Small intestine (tissue), 7 donors: ENCODE measurements at regions not wholly inside any gene's neighbourhood (a gene's known extent, or its start where the extent isn't known, plus 50 kb on each side); places are given as distances from the start of the nearest gene placed in this dataset.

ENCODE experiments used
- DNase-seq, 2 donors: peaks; one replicate each; pipeline versions ENCODE4 v3.0.0 to v3.0.0-alpha.2; 2013
- FAIRE-seq: peaks from 2 replicates; lab custom pipeline; 2012; peaks lifted over from hg19 to GRCh38; lab: Jason Lieb, UNC
- H3K27ac ChIP-seq, 3 donors: one replicate each; pipeline ENCODE4 v1.5.1; 2013; ENCODE audit warnings: low read length in 2 of 3, mild to moderate bottlenecking in 2 of 3, control low read depth in 1 of 3, inconsistent platforms in 1 of 3, low read depth in 1 of 3, moderate library complexity in 1 of 3
- H3K27me3 ChIP-seq, 3 donors: one replicate each; pipeline ENCODE4 v1.6.1; 2013; ENCODE audit warnings: low read length in 3 of 3, inconsistent platforms in 1 of 3; ENCODE audit not compliant: control insufficient read depth in 3 of 3, insufficient read depth in 3 of 3
- H3K36me3 ChIP-seq, 3 donors: one replicate each; pipeline ENCODE4 v1.6.1; 2013; ENCODE audit warnings: low read length in 3 of 3, inconsistent platforms in 1 of 3, low read depth in 1 of 3, mild to moderate bottlenecking in 1 of 3, moderate library complexity in 1 of 3; ENCODE audit not compliant: control insufficient read depth in 3 of 3, insufficient read depth in 2 of 3
- H3K4me1 ChIP-seq, 3 donors: one replicate each; pipeline ENCODE4 v1.6.1; 2013; ENCODE audit warnings: low read length in 2 of 3, inconsistent platforms in 1 of 3, low read depth in 1 of 3, mild to moderate bottlenecking in 1 of 3, moderate library complexity in 1 of 3; ENCODE audit not compliant: control insufficient read depth in 3 of 3, insufficient read depth in 2 of 3
- H3K4me3 ChIP-seq, 3 donors: one replicate each; pipeline ENCODE4 v1.5.1; 2013; ENCODE audit warnings: low read length in 3 of 3, control low read depth in 1 of 3, inconsistent platforms in 1 of 3, low read depth in 1 of 3, mild to moderate bottlenecking in 1 of 3, moderate library complexity in 1 of 3
- H3K9me3 ChIP-seq, 2 donors: one replicate each; pipeline ENCODE4 v1.6.1; 2013; ENCODE audit warnings: low read depth in 1 of 2, low read length in 1 of 2; ENCODE audit not compliant: control insufficient read depth in 2 of 2, insufficient read depth in 1 of 2
- WGBS, 3 donors: extraction: QIAGEN DNeasy Blood & Tissue Kit; methylation state at CpG; one replicate each; pipeline ENCODE4 v1.1.7; 2013; 5-methylcytosine and 5-hydroxymethylcytosine counted together
- donor health status: healthy with polysubstance abuse.
- donor health status: control.
- donor health status: control.
- donor health status: Bipolar disorder and iron deficiency.
- donor health status: healthy.

DNA sequence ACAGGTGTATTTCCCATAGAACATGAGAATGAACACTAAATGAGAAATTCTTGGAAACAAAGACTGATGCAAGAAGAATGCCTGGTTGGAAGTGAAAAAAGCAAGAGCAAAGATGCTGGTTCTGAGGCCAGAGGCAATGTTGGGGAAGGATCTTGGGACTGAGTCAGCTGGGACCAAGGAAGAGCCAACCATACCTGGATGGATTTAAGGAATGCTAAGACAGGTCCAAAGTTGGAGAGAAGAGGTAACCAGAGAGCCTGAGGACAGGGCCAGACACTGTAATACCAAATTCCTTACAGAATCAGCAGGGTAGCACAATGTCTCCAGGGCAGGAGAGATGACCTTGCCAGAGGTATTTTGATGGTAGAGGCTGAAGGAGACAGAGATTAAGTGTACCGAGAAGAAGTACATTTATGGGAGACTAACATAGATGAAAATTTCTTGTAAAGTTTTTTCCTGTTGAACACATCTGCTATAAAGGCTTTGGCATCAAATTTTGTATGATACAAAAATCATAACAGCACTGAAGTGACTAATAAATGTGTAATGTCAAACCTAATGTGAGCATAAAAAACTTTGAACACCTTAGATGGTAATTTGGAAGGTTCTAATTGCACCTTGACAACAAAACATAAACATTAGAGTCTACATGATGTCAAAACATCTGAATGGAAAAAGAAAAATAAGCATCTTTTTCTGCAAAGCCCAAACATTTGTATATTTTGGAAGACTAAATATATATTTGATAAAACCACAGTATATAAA is 221.7 kb upstream of the MARCKS start:
- DNase-seq (no peak), FAIRE-seq (no peak)
- H3K36me3 ChIP-seq = no peaks in the 10 kb centered on the region
- H3K27ac ChIP-seq = peak overlapping the region in 2 of 3 donors; percentile 11 to 68
- H3K4me3 ChIP-seq = no peak overlapping the region
- peaks cover 0 to 58% (median 14%) of the 10 kb centered on the region in 3 donors for H3K4me1 ChIP-seq
- no peaks in the 10 kb centered on the region for H3K27me3 ChIP-seq
- 71 to 85% (median 74%) methylated on average over 1 of the region's 1 CpG for WGBS, 3 donors
- no peaks in the 10 kb centered on the region for H3K9me3 ChIP-seq

DNA sequence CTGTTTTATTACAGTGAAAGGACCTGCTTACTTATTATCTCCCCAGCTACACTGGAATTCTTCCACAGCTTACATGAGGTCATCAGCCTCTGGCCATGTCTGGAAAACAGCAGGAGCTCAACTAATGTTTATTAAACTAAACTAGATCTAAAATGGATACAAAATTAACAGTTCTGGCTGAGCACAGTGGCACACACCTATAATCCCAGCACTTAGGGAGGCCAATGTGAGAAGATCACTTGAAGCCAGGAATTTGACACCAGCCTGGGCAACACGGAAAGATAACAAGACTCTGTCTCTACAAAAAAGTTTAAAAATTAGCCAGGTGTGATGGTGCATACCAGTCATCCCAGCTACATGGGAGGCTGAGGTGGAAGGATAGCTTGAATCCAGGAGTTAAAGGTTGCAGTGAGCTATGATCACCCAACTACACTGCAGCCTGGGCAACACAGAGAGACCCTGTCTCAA is 220.8 kb upstream of the MARCKS start:
- Histone ChIP-seq H3K9me3 (no peaks in the 10 kb centered on the region), H3K4me3 (no peak overlapping the region), H3K27me3 (no peaks in the 10 kb centered on the region), H3K4me1 (peaks cover 0 to 55% (median 13%) of the 10 kb centered on the region in 3 donors), H3K36me3 (no peaks in the 10 kb centered on the region), H3K27ac (peak overlapping the region in 1 of 3 donors; percentile 11)
- 11 to 56% (median 32%) methylated on average over 1 of the region's 1 CpG for WGBS, 3 donors
- peak in 1 of 2 donors; percentile 54 for DNase-seq
- no peak for FAIRE-seq

DNA sequence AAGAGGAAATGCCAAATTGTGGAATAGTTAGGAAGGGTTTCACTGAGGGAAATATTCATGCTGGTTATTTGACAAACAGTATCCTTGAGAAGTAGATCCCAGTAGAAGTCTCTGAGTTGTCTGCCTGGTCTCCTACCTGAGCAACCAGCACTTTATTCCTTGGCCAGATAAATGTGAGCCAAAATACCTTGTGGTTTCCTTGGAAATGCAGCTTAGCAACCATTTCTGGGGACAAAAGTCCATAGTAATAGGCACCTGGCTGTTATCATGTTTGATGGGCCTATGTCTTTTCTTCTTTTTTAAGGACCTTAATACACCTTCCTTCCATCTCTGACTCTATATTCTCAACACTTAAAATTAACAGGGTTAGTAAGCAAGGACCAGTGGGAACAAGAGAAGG is 217.1 kb upstream of the MARCKS start:
- Histone ChIP-seq H3K4me1 (peaks cover 0 to 55% (median 6%) of the 10 kb centered on the region in 3 donors), H3K27ac (no peak overlapping the region), H3K4me3 (no peak overlapping the region), H3K9me3 (no peaks in the 10 kb centered on the region), H3K36me3 (no peaks in the 10 kb centered on the region), H3K27me3 (no peaks in the 10 kb centered on the region)
- FAIRE-seq (no peak), DNase-seq (peak; percentile 63 to 81)

DNA sequence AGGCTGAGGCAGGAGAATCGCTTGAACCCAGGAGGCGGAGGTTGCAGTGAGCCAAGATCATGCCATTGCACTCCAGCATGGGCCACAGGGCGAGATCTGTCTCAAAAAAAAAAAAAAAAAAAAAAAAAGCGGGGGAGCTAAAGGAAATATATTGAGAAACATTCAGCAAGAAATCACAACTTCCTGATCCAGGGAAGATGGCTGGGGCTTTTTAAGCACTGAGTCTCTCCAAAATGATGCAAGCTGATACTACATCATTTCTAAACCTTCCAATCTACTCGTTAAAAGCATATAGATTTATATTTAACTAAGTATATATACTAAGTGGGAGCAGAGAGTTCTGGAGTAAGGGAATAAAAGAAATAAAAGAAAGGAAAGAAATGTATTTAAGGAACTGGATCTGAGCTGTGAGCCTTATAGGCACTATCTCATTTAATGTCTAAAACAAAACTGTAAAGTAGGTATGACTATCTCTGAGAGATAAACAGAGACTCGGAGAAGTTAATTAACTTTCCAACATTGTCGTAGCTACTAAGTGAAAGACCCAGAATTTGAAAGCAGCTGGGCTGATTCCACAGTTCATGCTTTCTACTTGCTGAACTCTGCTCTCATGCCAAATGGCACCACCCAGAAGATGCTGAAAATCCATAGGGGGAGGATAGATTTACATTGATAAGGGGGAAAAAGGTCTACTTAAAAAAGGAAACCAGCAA is 215.0 kb upstream of the MARCKS start:
- no peaks in the 10 kb centered on the region for H3K9me3 ChIP-seq
- peak overlapping the region in 2 of 3 donors; percentile 24 to 70 for H3K27ac ChIP-seq
- H3K36me3 ChIP-seq = no peaks in the 10 kb centered on the region
- H3K4me3 ChIP-seq = no peak overlapping the region
- DNase-seq (no peak), FAIRE-seq (no peak)
- H3K27me3 ChIP-seq = no peaks in the 10 kb centered on the region
- H3K4me1 ChIP-seq = peaks cover 0 to 55% (median 4%) of the 10 kb centered on the region in 3 donors
- WGBS, 3 donors = 46 to 73% (median 57%) methylated on average over 6 to 7 of the region's 7 CpGs

DNA sequence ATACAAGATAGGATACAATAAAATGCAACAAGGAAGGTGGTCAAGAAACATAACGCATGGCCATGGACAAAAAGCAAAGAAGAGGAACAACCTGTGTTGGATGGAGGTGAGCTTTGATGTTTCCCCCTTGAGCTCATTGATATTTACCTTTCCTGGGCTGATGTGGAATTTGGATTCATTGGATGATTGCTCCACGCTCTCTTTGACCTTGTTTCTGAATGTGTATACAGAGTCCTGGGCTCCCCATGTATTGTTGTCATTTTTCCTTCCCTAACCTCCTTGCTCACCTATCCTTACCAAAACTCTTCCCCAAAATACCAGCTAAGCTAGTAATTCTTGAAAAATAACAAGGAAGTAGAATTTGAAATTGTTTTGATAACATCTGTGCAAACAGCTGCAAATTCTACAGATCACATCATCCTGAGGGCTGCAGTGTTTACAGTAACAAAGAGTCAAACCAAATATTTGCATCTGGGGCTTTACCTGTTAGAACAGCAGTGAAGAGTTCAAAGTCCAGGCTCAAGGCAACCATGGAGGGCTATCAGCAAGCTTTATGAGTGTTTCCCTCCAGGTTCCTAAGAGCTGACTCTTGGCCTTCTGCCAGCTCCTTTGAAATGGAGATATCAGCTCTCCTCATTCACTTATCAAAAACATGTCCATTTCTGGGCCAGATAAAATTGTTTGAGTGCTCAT is 214.3 kb upstream of the MARCKS start:
- no peak for FAIRE-seq

DNA sequence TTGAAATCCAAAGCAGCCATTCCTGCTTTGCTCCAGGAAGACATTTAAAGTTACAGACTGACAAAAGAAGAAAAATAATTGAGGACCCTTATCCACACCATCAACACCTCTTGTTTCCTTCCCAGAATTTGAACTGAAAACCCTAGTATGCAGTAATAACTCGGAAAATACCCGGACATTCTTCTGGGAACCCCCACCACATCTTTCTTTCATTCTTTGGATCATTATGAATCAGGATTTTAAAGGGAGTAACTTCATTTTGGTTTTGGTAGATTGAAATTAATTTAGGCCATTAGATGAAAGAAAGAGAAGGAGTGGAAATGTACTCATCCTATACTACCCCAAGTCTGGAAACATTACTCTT is 213.8 kb upstream of the MARCKS start:
- Histone ChIP-seq H3K9me3 (no peaks in the 10 kb centered on the region), H3K4me1 (peaks cover 0 to 55% (median 4%) of the 10 kb centered on the region in 3 donors), H3K27me3 (no peaks in the 10 kb centered on the region), H3K4me3 (no peak overlapping the region), H3K36me3 (no peaks in the 10 kb centered on the region), H3K27ac (peak overlapping the region in 1 of 3 donors; percentile 64)
- 9 to 45% (median 22%) methylated on average over 2 of the region's 2 CpGs for WGBS, 3 donors
- FAIRE-seq (no peak), DNase-seq (no peak)

More for the DNA sequence above, 214.3 kb upstream of the MARCKS start:
- no peaks in the 10 kb centered on the region for H3K36me3 ChIP-seq
- H3K9me3 ChIP-seq = no peaks in the 10 kb centered on the region
- 16 to 43% (median 26%) methylated on average over 2 of the region's 2 CpGs for WGBS, 3 donors
- peak overlapping the region; percentile 15 to 70 (median 24) for H3K27ac ChIP-seq
- no peaks in the 10 kb centered on the region for H3K27me3 ChIP-seq
- DNase-seq = peak; percentile 98 to 99
- peaks cover 0 to 55% (median 4%) of the 10 kb centered on the region in 3 donors for H3K4me1 ChIP-seq
- no peak overlapping the region for H3K4me3 ChIP-seq

DNA sequence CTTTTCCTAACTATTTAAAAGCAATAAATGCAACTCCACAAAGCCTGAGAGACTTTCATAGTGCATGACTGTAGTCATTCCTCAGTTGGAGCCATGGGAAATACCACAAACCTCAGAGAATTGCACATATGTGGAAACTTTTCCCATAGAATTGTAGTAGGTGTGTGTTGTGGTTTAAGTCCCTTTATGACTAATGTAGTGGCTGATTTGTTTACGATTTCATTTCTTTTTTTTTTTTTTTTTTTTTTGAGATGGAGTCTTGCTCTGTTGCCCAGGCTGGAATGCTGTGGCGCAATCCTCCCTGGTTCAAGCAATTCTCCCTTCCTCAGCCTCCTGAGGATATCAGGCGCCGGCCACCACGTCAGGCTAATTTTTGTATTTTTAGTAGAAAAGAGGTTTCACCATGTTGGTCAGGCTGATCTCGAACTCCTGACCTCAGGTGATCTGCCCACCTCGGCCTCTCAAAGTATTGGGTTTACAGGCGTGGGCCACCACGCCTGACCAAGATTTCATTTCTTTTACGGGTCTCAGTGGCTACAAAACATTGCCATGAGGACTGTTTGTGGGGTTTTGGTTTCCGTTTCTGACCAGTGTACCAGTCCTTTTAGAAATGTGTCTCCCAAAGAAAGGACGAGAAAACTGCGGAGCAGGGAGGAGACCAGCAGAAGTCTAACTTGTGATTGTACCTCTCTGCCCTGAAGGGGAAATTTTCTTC is 212.1 kb upstream of the MARCKS start:
- no peaks in the 10 kb centered on the region for H3K27me3 ChIP-seq
- DNase-seq (no peak), FAIRE-seq (no peak)
- H3K36me3 ChIP-seq = no peaks in the 10 kb centered on the region
- H3K9me3 ChIP-seq = no peaks in the 10 kb centered on the region
- 72 to 74% (median 73%) methylated on average over 13 of the region's 13 CpGs for WGBS, 3 donors
- H3K4me1 ChIP-seq = peaks cover 0 to 57% (median 4%) of the 10 kb centered on the region in 3 donors
- H3K4me3 ChIP-seq = no peak overlapping the region
- peak overlapping the region in 2 of 3 donors; percentile 22 to 74 for H3K27ac ChIP-seq

DNA sequence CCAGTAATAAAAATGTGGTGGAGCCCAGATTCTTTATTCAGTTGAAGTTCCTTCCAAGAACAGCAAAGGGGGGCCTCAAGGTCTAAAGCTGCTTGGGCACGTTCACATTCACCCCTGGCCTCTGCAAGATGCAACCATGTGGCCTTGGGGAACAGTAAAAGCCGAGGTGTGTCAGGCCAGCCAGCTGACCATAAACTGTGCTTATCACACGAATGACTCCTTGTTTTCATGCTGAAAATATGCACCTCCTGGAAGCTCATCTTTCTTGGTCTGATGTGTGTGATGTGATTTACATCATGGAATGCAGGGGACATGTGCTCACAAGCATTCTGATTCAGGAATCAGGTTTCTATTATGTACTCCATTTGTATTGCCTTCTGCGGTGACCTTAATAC is 211.6 kb upstream of the MARCKS start:
- no peak overlapping the region for H3K4me3 ChIP-seq
- no peaks in the 10 kb centered on the region for H3K9me3 ChIP-seq
- no peaks in the 10 kb centered on the region for H3K27me3 ChIP-seq
- WGBS, 3 donors = 32 to 63% (median 49%) methylated on average over 4 of the region's 4 CpGs
- H3K4me1 ChIP-seq = peaks cover 0 to 53% (median 4%) of the 10 kb centered on the region in 3 donors
- DNase-seq (peak; percentile 45 to 85), FAIRE-seq (no peak)
- peak overlapping the region in 2 of 3 donors; percentile 22 to 74 for H3K27ac ChIP-seq
- no peaks in the 10 kb centered on the region for H3K36me3 ChIP-seq
